CD14-positive monocyte (primary cell): ENCODE measurements at regions not wholly inside any gene's neighbourhood (a gene's known extent, or its start where the extent isn't known, plus 50 kb on each side); places are given as distances from the start of the nearest gene placed in this dataset.

Experiments
- DNase-seq, 3 donors: peaks; one replicate each; pipeline ENCODE4 v3.0.0-alpha.2; 2011 to 2022
- H2AFZ ChIP-seq: 2 replicates; pipeline ENCODE4 v1.6.0; 2012; ENCODE audit warnings: mild to moderate bottlenecking, low read depth, low read length, inconsistent platforms; ENCODE audit not compliant: insufficient read depth, poor library complexity, severe bottlenecking
- H3K27ac ChIP-seq, 2 donors: 1 replicate in 1 of 2; 2 replicates in 1 of 2; pipeline ENCODE4 v1.5.1; 2012 to 2013; ENCODE audit warnings: low read length in 2 of 2, control low read depth in 1 of 2, inconsistent platforms in 1 of 2, low read depth in 1 of 2, mild to moderate bottlenecking in 1 of 2
- H3K27me3 ChIP-seq, 2 donors: one replicate each; pipeline versions ENCODE4 v1.6.0 to v1.6.1; 2011 to 2013; ENCODE audit warnings: low read length in 2 of 2; ENCODE audit not compliant: control insufficient read depth in 2 of 2, insufficient read depth in 2 of 2
- H3K36me3 ChIP-seq, 2 donors: replicated peaks in 1 of 2; 1 replicate in 1 of 2; 2 replicates in 1 of 2; pipeline versions ENCODE4 v1.5.1 to v1.6.1; 2012 to 2013; ENCODE audit warnings: low read length in 2 of 2, control low read depth in 1 of 2, inconsistent platforms in 1 of 2, mild to moderate bottlenecking in 1 of 2; ENCODE audit not compliant: insufficient read depth in 2 of 2, control insufficient read depth in 1 of 2
- H3K4me1 ChIP-seq, 2 donors: 1 replicate in 1 of 2; 2 replicates in 1 of 2; pipeline versions ENCODE4 v1.5.1 to v1.6.1; 2012 to 2013; ENCODE audit warnings: low read length in 2 of 2, control low read depth in 1 of 2, inconsistent platforms in 1 of 2, mild to moderate bottlenecking in 1 of 2, moderate library complexity in 1 of 2; ENCODE audit not compliant: insufficient read depth in 2 of 2, control insufficient read depth in 1 of 2
- H3K4me2 ChIP-seq: replicated peaks from 2 replicates; pipeline ENCODE3; 2012; ENCODE audit warnings: low read length, moderate library complexity, mild to moderate bottlenecking; ENCODE audit not compliant: poor library complexity, severe bottlenecking; ENCODE audit errors: extremely low read depth
- H3K4me3 ChIP-seq, 3 experiments: fragments of 200-600 bp in 1 of 3; sonication (generic) in 1 of 3; replicated peaks in 1 of 3; 1 replicate in 2 of 3; 2 replicates in 1 of 3; pipeline ENCODE4 v1.5.1; 2011 to 2013; ENCODE audit warnings: low read length in 3 of 3, mild to moderate bottlenecking in 3 of 3, control low read depth in 2 of 3, low read depth in 2 of 3, inconsistent platforms in 1 of 3, moderate library complexity in 1 of 3
- H3K79me2 ChIP-seq: 2 replicates; pipeline ENCODE4 v1.6.0; 2012; ENCODE audit warnings: mild to moderate bottlenecking, control low read depth, inconsistent platforms, low read length, moderate library complexity; ENCODE audit not compliant: insufficient read depth
- H3K9ac ChIP-seq: 2 replicates; pipeline ENCODE4 v1.6.0; 2017; ENCODE audit warnings: low read length, mild to moderate bottlenecking; ENCODE audit not compliant: insufficient read depth, poor library complexity, severe bottlenecking
- H3K9me3 ChIP-seq, 2 donors: replicated peaks in 1 of 2; 1 replicate in 1 of 2; 2 replicates in 1 of 2; pipeline versions ENCODE4 v1.5.1 to v1.6.1; 2012 to 2013; ENCODE audit warnings: low read length in 2 of 2, control low read depth in 1 of 2; ENCODE audit not compliant: control insufficient read depth in 1 of 2, insufficient read depth in 1 of 2
- H4K20me1 ChIP-seq: 2 replicates; pipeline ENCODE4 v1.6.0; 2012; ENCODE audit warnings: mild to moderate bottlenecking, low read length, control low read depth, moderate library complexity; ENCODE audit not compliant: insufficient read depth
- H3K27ac Mint-ChIP-seq, 7 donors: one replicate each; pipeline ENCODE4 v1.8.0; 2020; ENCODE audit warnings: mild to moderate bottlenecking in 7 of 7, mixed read lengths in 7 of 7, moderate library complexity in 6 of 7, inconsistent platforms in 2 of 7
- H3K27me3 Mint-ChIP-seq, 3 donors: one replicate each; pipeline ENCODE4 v1.8.0; 2021 to 2022; ENCODE audit warnings: low read depth in 3 of 3, mild to moderate bottlenecking in 3 of 3, mixed read lengths in 3 of 3, moderate library complexity in 3 of 3, inconsistent platforms in 1 of 3
- H3K36me3 Mint-ChIP-seq, 2 donors: one replicate each; pipeline ENCODE4 v1.8.0; 2020; ENCODE audit warnings: mixed read lengths in 2 of 2, inconsistent platforms in 1 of 2, mild to moderate bottlenecking in 1 of 2
- H3K4me1 Mint-ChIP-seq: one replicate; pipeline ENCODE4 v1.8.0; 2020; ENCODE audit warnings: mild to moderate bottlenecking, mixed read lengths
- H3K4me3 Mint-ChIP-seq, 2 donors: one replicate each; pipeline ENCODE4 v1.8.0; 2020; ENCODE audit warnings: mild to moderate bottlenecking in 2 of 2, mixed read lengths in 2 of 2, moderate library complexity in 1 of 2
- H3K9me3 Mint-ChIP-seq, 7 donors: one replicate each; pipeline ENCODE4 v1.8.0; 2020 to 2022; ENCODE audit warnings: mixed read lengths in 7 of 7, mild to moderate bottlenecking in 6 of 7, moderate library complexity in 6 of 7, inconsistent platforms in 2 of 7
- WGBS: methylation state at CpG from one replicate; pipeline ENCODE4 v1.1.5; 2013; ENCODE audit warnings: missing lambda C conversion rate; ENCODE audit not compliant: insufficient coverage; 5-methylcytosine and 5-hydroxymethylcytosine counted together
- intact Hi-C, 2 donors: fragments of 100-400 bp; cut with micrococcal nuclease; formaldehyde crosslinking; loops; one replicate each; pipeline versions ENCODE4 v1.15.0 to v1.15.1; 2023
- TF ChIP-seq, protein P1 (sequence below): fragments of 200-600 bp; IDR thresholded peaks from one replicate; pipeline ENCODE4 v1.8.0; 2022; ENCODE audit warnings: antibody characterized with exemption, mild to moderate bottlenecking

- no peak overlapping the region for H3K27ac Mint-ChIP-seq
- Histone ChIP-seq H2AFZ (no peak overlapping the region), H3K4me1 (no peaks in the 10 kb centered on the region), H3K4me3 (no peak overlapping the region), H3K36me3 (no peaks in the 10 kb centered on the region), H3K4me2 (no peak overlapping the region), H3K27me3 (no peaks in the 10 kb centered on the region), H3K27ac (no peak overlapping the region), H3K9ac (no peak overlapping the region), H3K79me2 (no peaks in the 10 kb centered on the region), H4K20me1 (no peaks in the 10 kb centered on the region), H3K9me3 (peaks cover 0 to 11% of the 10 kb centered on the region in 2 donors)
- DNase-seq: no peak
- intact Hi-C loops: no loop called here
- 20% methylated on average over 1 of the region's 2 CpGs for WGBS
- peaks cover 5 to 14% (median 8%) of the 10 kb centered on the region in 7 donors for H3K9me3 Mint-ChIP-seq
- H3K36me3 Mint-ChIP-seq: no peaks in the 10 kb centered on the region
- H3K4me3 Mint-ChIP-seq: no peak overlapping the region
- H3K4me1 Mint-ChIP-seq: no peaks in the 10 kb centered on the region
- H3K27me3 Mint-ChIP-seq: peaks cover 0 to 5% (median 3%) of the 10 kb centered on the region in 3 donors
- TF ChIP-seq, protein P1, sequence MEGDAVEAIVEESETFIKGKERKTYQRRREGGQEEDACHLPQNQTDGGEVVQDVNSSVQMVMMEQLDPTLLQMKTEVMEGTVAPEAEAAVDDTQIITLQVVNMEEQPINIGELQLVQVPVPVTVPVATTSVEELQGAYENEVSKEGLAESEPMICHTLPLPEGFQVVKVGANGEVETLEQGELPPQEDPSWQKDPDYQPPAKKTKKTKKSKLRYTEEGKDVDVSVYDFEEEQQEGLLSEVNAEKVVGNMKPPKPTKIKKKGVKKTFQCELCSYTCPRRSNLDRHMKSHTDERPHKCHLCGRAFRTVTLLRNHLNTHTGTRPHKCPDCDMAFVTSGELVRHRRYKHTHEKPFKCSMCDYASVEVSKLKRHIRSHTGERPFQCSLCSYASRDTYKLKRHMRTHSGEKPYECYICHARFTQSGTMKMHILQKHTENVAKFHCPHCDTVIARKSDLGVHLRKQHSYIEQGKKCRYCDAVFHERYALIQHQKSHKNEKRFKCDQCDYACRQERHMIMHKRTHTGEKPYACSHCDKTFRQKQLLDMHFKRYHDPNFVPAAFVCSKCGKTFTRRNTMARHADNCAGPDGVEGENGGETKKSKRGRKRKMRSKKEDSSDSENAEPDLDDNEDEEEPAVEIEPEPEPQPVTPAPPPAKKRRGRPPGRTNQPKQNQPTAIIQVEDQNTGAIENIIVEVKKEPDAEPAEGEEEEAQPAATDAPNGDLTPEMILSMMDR: no peak
These were observed 141.6 kb downstream of the MIS18A start for GRCh38 chr21:32137266-32137665.

DNA sequence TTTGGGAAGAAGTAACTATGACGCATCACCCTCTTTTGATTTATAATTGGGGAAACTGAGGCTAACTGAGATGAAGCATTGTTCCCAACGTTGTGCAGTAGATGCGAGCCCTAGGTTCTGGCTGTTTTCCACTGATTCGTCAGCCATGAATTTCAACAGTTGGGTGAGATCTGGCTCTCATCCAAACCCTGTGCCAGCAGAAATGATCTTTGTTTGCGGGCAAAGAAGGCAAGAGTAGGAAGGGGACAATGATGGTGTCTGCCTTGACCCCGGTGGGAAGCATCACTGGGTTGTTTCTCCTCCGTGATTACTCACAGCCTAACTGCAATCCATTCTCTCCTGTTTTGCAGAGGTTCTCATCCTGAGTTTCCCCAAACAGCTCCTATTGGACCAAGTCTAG, 142.3 kb downstream of the MIS18A start:
- Mint-ChIP-seq H3K9me3 (peaks cover 5 to 14% (median 7%) of the 10 kb centered on the region in 7 donors), H3K27ac (no peak overlapping the region), H3K36me3 (no peaks in the 10 kb centered on the region), H3K27me3 (peaks cover 0 to 5% (median 3%) of the 10 kb centered on the region in 3 donors), H3K4me1 (no peaks in the 10 kb centered on the region), H3K4me3 (no peak overlapping the region)
- no peaks in the 10 kb centered on the region for H3K36me3 ChIP-seq
- no peak overlapping the region for H3K27ac ChIP-seq
- H3K4me2 ChIP-seq: no peak overlapping the region
- 94% methylated on average over 3 of the region's 7 CpGs for WGBS
- no peaks in the 10 kb centered on the region for H3K79me2 ChIP-seq
- H3K4me1 ChIP-seq: no peaks in the 10 kb centered on the region
- no peaks in the 10 kb centered on the region for H3K27me3 ChIP-seq
- no peaks in the 10 kb centered on the region for H4K20me1 ChIP-seq
- intact Hi-C loops: no loop called here
- DNase-seq: no peak
- no peak overlapping the region for H2AFZ ChIP-seq
- H3K4me3 ChIP-seq: no peak overlapping the region
- no peak overlapping the region for H3K9ac ChIP-seq
- peaks cover 0 to 11% of the 10 kb centered on the region in 2 donors for H3K9me3 ChIP-seq
- TF ChIP-seq, protein P1: no peak
